ENCODE measurements at regions not wholly inside any gene's neighbourhood (a gene's known extent, or its start where the extent isn't known, plus 50 kb on each side); places are given as distances from the start of the nearest gene placed in this dataset.

- H3K4me1 ChIP-seq (ENCODE audit: insufficient read depth, low read length), result peaks cover 45% of the 10 kb centered on the region
- H3K4me2 ChIP-seq (ENCODE audit: low read length), result peak overlapping the region; percentile 69
- no peaks in the 10 kb centered on the region for H4K20me1 ChIP-seq (ENCODE audit: low read length)
- peaks cover 2% of the 10 kb centered on the region for H3F3A ChIP-seq (ENCODE audit: low read length, unreplicated experiment)
- peak overlapping the region; percentile 77 for H3K9ac ChIP-seq (ENCODE audit: low read length)
- H3K9me3 ChIP-seq (ENCODE audit: low read length), result no peaks in the 10 kb centered on the region
- no peaks in the 10 kb centered on the region for H3K79me2 ChIP-seq (ENCODE audit: low read length)
- H3K4me3 ChIP-seq (ENCODE audit: low read length), result no peak overlapping the region; the same call in 1 of the 2 replicates
- ChIA-PET CTCF (no interaction called here), POLR2A (ENCODE audit: unreplicated experiment) (no interaction called here)
- no peaks in the 10 kb centered on the region for H3K36me3 ChIP-seq (ENCODE audit: low read depth, low read length)
- ATAC-seq (peak; percentile 64), DNase-seq (peak; percentile 56)
- no TSS peak for BruUV-seq (replicated peaks)
- no peaks in the 10 kb centered on the region for H3K9me2 ChIP-seq (replicated peaks; ENCODE audit: low read length)
- TF ChIP-seq EZH2 (IDR thresholded peaks at IDR 0.05; ENCODE audit: low read length, unreplicated experiment) (no peak), EZH2phosphoT487 (IDR thresholded peaks at IDR 0.05; ENCODE audit: borderline replicate concordance, low read length) (no peak), CTCF (conservative IDR thresholded peaks at IDR 0.05; ENCODE audit: low read depth, low read length) (no peak)
- peak overlapping the region; percentile 98 for H3K27ac ChIP-seq (ENCODE audit: low read length)
- H3K27me3 ChIP-seq (ENCODE audit: low read length), result no peaks in the 10 kb centered on the region
- intact Hi-C loops (cut with micrococcal nuclease), result loop anchor here (2.0 to 5.0 kb wide), 5 partner anchors 101 to 319 kb away; partner anchors contain the start of gene KLF4
- peak overlapping the region; percentile 72 for H2AFZ ChIP-seq (ENCODE audit: low read length)
Observed at GRCh38 chr9:107737987-107738743, 248.6 kb upstream of the KLF4 start.

- no peak overlapping the region for H2AFZ ChIP-seq (ENCODE audit: low read length)
- peak overlapping the region; percentile 69 for H3K4me2 ChIP-seq (ENCODE audit: low read length)
- no peaks in the 10 kb centered on the region for H3K79me2 ChIP-seq (ENCODE audit: low read length)
- intact Hi-C loops (cut with micrococcal nuclease), result loop anchor here (5.0 kb wide), 3 partner anchors 100 to 320 kb away; partner anchors contain the start of gene KLF4
- ChIA-PET POLR2A (ENCODE audit: unreplicated experiment) (no interaction called here), CTCF (no interaction called here)
- no peak for TF ChIP-seq CTCF (conservative IDR thresholded peaks at IDR 0.05; ENCODE audit: low read depth, low read length)
- no peak for TF ChIP-seq EZH2 (IDR thresholded peaks at IDR 0.05; ENCODE audit: low read length, unreplicated experiment)
- TF ChIP-seq EZH2phosphoT487 (IDR thresholded peaks at IDR 0.05; ENCODE audit: borderline replicate concordance, low read length), result no peak
- H3K36me3 ChIP-seq (ENCODE audit: low read depth, low read length), result no peaks in the 10 kb centered on the region
- DNase-seq (no peak), ATAC-seq (no peak)
- H3F3A ChIP-seq (ENCODE audit: low read length, unreplicated experiment), result peaks cover 2% of the 10 kb centered on the region
- no peaks in the 10 kb centered on the region for H3K9me3 ChIP-seq (ENCODE audit: low read length)
- no TSS peak for BruUV-seq (replicated peaks)
- peak overlapping the region; percentile 98 for H3K27ac ChIP-seq (ENCODE audit: low read length)
- H3K9me2 ChIP-seq (replicated peaks; ENCODE audit: low read length), result no peaks in the 10 kb centered on the region
- no peak overlapping the region for H3K4me3 ChIP-seq (ENCODE audit: low read length)
- H3K9ac ChIP-seq (ENCODE audit: low read length), result peak overlapping the region; percentile 77
- peaks cover 51% of the 10 kb centered on the region for H3K4me1 ChIP-seq (ENCODE audit: insufficient read depth, low read length)
- no peaks in the 10 kb centered on the region for H4K20me1 ChIP-seq (ENCODE audit: low read length)
- no peaks in the 10 kb centered on the region for H3K27me3 ChIP-seq (ENCODE audit: low read length)
Observed at GRCh38 chr9:107737610-107737986, 248.0 kb upstream of the KLF4 start.

GRCh38 chr9:107735821-107736220 is 246.3 kb upstream of the KLF4 start:
- Histone ChIP-seq H3K27ac (ENCODE audit: low read length) (no peak overlapping the region), H3K9me2 (replicated peaks; ENCODE audit: low read length) (no peaks in the 10 kb centered on the region), H3K4me2 (ENCODE audit: low read length) (no peak overlapping the region), H3K36me3 (ENCODE audit: low read depth, low read length) (no peaks in the 10 kb centered on the region), H4K20me1 (ENCODE audit: low read length) (no peaks in the 10 kb centered on the region), H3K9ac (ENCODE audit: low read length) (no peak overlapping the region), H3K4me1 (ENCODE audit: insufficient read depth, low read length) (peaks cover 57% of the 10 kb centered on the region), H3K79me2 (ENCODE audit: low read length) (no peaks in the 10 kb centered on the region), H2AFZ (ENCODE audit: low read length) (no peak overlapping the region), H3K4me3 (ENCODE audit: low read length) (no peak overlapping the region), H3K27me3 (ENCODE audit: low read length) (no peaks in the 10 kb centered on the region), H3K9me3 (ENCODE audit: low read length) (no peaks in the 10 kb centered on the region), H3F3A (ENCODE audit: low read length, unreplicated experiment) (peaks cover 2% of the 10 kb centered on the region)
- peak; percentile 25 for DNase-seq
- BruUV-seq (replicated peaks), result no TSS peak
- TF ChIP-seq EZH2phosphoT487 (IDR thresholded peaks at IDR 0.05; ENCODE audit: borderline replicate concordance, low read length) (no peak), EZH2 (IDR thresholded peaks at IDR 0.05; ENCODE audit: low read length, unreplicated experiment) (no peak), CTCF (conservative IDR thresholded peaks at IDR 0.05; ENCODE audit: low read depth, low read length) (no peak)
- CTCF ChIA-PET, result no interaction called here
- ATAC-seq, result no peak
- POLR2A ChIA-PET (ENCODE audit: unreplicated experiment), result no interaction called here
- intact Hi-C loops (cut with micrococcal nuclease), result loop anchor here (5.0 kb wide), 3 partner anchors 99 to 321 kb away; partner anchors contain the start of gene KLF4
